Midbrain (tissue), 1 donor: ENCODE measurements at regions not wholly inside any gene's neighbourhood (a gene's known extent, or its start where the extent isn't known, plus 50 kb on each side); places are given as distances from the start of the nearest gene placed in this dataset.
"Not testable (repeated sequence)": the region's sequence is repeated elsewhere in the genome, so short reads cannot be mapped to it uniquely, and the experiment has no call there.

ENCODE experiments used
- DNase-seq: peaks from one replicate; lab custom pipeline; 2025; lab: John Stamatoyannopoulos, UW

DNA sequence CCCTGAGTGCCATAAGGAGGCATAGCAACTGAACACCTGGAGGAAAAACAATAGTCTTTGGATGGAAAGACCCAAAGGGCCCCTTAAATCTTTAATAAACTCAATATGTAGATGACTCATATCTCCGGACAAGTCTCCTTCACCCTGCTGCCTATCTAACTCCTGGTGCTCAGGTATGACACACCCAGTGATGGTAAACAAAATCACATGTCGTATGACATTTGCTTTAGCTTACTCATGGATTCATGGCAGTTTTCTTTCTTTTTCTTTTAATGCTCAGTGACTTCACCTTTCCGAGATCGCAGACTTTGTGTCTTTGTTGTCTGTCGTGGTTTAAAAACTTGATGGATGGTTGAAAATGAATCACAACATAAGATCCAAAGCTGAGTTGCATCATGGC, 208.5 kb upstream of the PROX1 start:
- no peak for DNase-seq

- no peak for DNase-seq
These were observed 204.7 kb upstream of the PROX1 start for GRCh38 chr1:213782941-213783672.

DNA sequence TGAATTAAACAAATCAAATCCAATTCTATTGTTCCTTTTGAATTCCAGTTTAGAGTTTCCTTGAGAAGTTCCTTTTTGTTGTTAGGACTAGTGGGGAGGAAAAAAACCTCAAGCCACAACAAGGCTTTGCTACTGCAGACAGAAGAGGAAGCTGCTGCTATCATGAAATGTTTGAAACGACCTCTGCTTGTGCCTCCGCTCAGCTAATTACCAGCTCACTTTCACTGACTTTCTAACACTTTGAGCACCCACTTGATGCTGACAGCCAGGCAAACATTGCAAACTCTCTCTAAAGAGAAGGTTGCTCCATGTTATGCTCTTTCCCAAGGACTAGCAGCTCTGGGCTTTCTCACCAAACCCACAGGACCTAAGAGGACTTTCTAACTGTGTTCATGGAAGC, 203.9 kb upstream of the PROX1 start:
- DNase-seq: no peak

DNA sequence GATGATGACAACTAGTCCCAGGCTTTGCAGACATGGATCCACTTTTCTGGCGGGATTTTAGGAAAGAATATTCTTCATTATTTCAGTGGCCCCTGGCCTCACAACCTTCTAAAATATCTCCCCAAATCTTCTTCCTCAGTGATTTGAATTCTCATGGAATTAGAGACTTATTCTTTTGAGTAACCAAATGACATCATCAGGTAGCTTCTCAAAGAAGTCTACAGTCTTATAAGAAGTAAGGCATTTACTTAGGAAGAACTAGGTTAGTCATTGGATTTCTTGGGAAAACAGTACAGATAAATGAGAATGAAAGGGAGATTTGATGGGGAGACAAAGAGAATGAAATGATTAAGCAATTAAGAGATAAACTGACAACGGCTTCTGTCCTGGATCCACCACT, 201.1 kb upstream of the PROX1 start:
- no peak for DNase-seq

- no peak for DNase-seq
These were observed 197.2 kb upstream of the PROX1 start for GRCh38 chr1:213790565-213790964.

DNA sequence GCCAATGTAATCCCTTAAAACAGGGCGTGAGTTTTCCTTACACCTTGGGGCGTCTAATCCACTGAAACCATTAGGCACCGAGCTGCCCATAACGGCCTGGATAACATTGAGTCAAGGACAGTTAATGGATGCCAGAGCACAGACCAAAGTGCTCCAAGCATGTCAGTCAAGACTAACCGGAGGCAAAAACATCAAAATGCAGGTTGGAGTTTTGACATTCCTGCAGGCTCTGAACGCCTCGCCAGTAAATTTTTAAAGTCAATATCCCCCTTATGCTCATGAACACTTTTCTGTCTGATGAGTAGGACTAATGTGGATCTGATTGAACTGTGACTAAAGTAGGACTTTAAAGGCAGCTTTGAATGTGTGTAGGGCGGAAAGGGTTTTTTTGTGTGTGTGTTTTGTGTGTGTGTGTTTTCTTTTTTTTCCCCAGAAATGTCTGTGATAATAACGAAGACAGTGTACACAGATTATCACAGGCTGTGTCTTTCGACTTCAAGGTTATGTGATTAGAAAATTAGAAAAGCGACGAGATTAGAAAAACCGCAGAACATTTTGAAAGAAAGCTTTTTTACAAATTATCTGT, 194.2 kb upstream of the PROX1 start:
- no peak for DNase-seq

- DNase-seq: no peak
These were observed 191.2 kb upstream of the PROX1 start for GRCh38 chr1:213796525-213796924.

DNA sequence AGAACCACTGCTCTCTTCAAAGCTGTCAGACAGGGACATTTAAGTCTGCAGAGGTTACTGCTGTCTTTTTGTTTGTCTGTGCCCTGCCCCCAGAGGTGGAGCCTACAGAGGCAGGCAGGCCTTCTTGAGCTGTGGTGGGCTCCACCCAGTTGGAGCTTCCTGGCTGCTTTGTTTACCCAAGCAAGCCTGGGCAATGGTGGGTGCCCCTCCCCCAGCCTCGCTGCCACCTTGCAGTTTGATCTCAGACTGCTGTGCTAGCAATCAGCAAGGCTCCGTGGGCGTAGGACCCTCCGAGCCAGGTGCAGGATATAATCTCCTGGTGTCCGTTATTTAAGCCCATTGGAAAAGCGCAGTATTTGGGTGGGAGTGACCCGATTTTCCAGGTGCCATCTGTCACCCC, 179.5 kb upstream of the PROX1 start:
- DNase-seq: not testable (repeated sequence)

DNA sequence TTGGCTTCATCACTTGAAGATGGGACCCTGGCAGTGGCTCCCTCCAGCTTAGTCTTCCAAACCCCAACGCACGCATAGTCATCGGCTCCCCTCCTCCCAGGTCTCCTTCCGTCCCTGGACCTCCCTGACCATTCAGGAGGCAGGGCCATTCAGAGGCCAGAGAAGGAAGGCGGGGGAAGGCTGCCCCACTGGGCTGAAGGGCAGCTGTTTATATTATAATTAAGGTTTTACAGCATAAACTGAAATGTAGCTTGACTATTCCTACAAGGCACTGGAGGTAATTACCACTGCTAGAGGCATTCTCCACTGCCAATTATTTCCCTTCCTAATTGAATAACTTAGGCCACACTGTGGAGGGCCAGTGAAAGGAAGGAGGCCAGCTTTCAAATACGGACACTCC, 170.6 kb upstream of the PROX1 start:
- no peak for DNase-seq

GRCh38 chr1:213820362-213821149, 167.2 kb upstream of the PROX1 start:
- DNase-seq: no peak

- DNase-seq: no peak
These were observed 166.4 kb upstream of the PROX1 start for GRCh38 chr1:213821175-213821942.

GRCh38 chr1:213821943-213822334, 165.8 kb upstream of the PROX1 start:
- DNase-seq: no peak

GRCh38 chr1:213826891-213827290, 160.9 kb upstream of the PROX1 start:
- DNase-seq: no peak

DNA sequence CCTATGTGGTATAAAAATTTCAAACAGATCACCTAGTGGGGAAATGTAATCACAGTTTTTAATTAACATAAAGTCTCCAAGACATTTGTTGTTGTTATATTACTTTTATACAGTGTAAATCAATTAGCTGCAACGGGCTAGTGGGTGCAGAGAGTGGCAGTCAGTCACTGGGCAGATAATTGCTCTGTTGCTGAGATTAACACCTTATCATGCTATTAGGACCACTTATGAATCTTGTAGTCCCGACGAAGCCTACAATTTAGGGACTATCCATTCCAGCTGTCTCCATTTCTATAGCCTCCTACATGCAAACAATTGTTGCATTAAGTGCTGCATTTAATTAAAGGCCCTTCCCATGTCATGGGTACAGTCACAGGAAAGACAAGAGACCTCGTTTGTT, 158.9 kb upstream of the PROX1 start:
- DNase-seq: no peak

GRCh38 chr1:213829780-213830179, 158.0 kb upstream of the PROX1 start:
- DNase-seq: no peak

DNA sequence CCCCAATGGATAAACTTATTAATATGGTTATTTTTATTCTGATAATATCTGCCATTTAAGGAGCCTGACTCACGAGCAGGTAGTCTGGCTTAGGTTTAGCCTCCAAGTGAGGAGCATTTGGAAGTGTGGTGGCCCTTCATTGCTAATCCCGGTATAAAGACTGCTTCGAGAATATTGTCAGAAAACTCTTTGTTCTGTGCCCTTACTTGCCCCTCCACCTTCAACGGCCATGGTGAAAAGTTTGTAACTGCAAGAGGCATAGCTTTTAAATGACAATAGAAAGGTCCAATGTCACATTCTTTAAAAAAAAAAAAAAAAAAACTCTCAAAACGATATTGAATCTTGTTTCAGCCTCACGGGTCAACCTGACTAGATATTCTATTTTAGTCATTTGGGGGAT, 157.4 kb upstream of the PROX1 start:
- DNase-seq: no peak

DNA sequence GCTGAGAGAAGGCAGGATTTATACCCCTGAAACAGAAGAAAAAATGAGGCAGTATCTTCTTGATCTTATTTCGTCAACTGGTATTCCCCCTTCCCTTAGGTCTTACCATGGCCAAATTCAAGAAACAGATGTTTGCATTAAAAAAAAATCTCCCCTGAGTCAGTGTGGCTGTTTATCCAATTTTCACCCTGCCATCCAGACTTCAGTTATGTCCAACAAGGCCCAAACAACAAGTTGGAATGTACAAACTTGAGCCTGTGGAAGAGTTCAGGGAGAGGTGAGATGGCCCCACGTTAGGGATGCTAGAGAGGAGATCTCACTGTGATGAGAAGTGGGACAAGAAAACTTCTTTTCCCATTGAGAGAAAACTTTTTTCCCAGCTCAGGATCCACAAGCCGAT, 147.2 kb upstream of the PROX1 start:
- no peak for DNase-seq

DNA sequence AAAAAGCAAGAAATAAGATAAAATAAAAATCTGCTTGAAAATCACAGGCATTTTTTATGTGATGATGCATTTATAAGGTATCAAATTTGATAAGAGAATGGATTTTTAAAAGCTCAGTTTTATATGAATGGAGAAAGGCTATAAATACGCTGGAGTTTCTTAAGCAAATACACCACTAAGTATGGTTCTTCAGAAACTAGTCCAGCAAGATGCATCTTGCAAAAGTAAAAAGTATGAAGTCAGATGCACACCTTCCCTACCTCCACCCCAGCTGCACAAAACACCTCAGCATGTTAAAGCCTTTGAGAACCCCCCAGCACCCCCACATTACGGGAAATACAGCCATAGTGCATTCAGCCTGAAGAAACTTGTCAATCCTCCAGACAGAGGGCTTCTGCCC, 143.1 kb upstream of the PROX1 start:
- no peak for DNase-seq

DNA sequence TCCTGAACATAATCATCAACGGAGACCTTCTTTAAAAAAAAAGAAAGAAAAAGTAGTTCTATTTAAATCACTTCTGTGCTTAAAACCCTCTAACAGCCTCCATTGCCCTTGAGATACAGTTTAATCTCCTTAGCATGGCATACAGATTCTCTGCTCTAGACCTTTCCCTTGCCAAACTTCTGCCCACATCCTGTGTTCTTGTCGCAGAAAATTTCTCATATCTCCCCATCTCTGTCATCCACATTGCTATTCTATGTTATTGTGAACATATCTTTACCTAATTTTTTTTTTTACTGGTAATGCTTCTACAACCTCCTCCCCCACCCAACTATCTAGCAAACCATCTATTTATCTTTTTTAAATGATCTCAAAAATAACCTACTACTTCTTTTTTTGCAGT, 135.7 kb upstream of the PROX1 start:
- no peak for DNase-seq

DNA sequence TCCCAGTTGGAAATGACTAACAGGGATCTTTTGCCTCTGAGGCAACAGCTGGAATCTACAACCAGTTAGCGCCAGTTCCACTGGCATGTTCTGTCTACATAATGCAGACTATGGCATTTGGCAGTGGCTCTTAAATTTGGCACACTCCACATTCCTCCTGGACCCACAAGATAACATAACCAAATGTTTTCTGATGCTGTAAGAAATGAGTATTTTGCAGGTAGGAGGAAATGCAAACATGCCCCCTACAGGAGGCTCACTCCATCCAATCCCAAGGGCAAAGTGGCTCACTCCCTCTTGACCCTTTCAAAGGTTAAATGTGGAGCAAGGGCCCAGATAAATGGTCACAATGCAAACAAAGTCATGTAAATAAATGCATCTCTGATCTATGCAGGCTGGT, 129.2 kb upstream of the PROX1 start:
- DNase-seq: no peak

DNA sequence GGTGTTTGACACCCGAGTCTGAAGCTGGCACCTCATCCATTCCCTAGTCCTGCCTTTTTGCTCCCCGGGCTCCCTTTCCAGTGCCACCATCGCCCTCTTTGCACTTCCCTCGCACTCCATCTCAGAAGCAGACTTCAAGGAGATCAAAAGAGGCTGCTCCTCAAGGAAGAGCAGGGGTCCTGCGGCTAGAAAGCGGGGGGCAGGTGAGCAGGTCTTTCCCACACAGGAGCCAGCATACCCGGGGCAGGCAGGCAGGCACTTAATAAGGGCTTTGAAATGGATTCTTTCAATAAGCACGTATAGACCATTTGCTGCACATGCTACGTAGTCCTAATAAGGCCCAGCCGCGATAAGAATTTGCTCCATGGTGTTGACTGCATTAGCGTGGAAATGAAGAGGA, 125.9 kb upstream of the PROX1 start:
- DNase-seq: no peak

DNA sequence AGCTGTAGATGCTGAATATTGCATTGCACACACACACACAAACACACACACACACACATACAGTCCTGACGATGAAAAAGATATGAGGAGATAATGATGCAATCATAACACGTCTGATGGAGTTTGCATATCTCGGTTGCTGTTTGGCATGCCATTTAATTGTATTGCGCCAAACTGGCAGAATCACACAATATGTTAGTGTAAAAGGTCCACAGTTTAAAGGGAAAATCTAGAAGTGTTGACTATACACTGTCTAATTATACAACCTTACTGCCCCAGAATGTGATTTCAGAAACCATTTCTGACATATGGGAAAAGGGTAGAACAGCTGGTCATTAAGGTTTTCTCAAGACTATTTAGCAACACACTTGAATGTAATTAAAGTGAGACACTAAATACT, 123.7 kb upstream of the PROX1 start:
- DNase-seq: no peak

GRCh38 chr1:213868482-213868881, 119.3 kb upstream of the PROX1 start:
- DNase-seq: no peak
